ENCODE measurements at regions not wholly inside any gene's neighbourhood (a gene's known extent, or its start where the extent isn't known, plus 50 kb on each side); places are given as distances from the start of the nearest gene placed in this dataset.
"Not testable (repeated sequence)": the region's sequence is repeated elsewhere in the genome, so short reads cannot be mapped to it uniquely, and the experiment has no call there.

DNA sequence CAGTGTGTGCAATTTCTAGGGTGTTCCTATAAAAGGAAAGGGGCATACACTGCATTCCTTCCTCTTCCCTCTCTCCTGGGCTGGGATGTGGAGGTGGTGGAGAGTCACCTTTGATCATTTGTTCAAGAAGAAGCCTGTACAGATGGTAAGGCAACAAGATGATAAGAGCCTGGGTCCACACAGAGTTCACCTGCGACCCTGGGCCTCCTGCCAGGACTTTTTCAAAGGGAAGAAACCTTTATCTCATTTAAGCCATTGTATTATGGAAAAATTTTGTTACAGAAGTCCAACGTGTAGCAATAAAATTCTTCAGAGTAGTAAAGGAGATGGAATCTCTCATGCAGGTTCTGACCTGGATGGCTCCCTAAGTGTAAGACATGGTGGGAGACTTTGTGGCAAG, 189.1 kb downstream of the MIS18A start:
- no peak for DNase-seq

DNA sequence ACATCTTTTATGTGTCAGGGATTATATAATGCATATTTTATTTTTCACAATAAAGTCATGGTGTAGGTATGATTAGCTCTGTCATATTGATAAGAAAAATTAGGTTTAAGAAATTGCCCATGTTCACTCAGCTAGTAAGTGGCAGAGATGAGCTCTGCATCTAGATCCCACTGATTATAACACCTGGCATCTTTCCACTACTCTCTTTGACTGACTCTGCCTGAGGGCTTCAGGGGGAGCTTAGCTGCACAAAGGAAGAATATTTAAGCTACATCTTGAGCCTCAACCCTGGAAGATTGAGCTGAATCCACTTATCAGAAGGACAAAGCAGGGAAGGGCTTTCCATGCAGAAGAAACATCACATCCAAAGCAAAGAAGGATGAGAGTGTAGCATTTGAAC, 190.4 kb downstream of the MIS18A start:
- no peak for DNase-seq

DNA sequence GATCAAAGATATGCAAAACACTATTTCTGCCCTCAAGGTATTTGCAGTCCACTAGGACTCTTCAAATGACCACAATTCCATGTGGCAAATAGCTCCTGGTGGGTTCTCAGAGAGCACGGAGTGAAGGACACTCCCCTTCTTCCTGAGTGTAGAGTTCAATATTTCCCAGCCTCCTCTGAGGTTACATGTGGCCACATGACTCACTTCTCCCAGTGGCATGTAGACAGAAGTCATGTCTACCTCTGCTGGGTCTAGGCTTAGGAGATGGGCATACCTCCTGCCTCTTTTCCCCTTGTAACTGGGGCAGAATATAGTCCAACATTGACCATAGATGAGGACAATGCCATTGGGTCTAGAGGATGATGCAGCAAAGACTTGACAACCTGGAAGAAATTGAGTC, 191.4 kb downstream of the MIS18A start:
- no peak for DNase-seq

DNA sequence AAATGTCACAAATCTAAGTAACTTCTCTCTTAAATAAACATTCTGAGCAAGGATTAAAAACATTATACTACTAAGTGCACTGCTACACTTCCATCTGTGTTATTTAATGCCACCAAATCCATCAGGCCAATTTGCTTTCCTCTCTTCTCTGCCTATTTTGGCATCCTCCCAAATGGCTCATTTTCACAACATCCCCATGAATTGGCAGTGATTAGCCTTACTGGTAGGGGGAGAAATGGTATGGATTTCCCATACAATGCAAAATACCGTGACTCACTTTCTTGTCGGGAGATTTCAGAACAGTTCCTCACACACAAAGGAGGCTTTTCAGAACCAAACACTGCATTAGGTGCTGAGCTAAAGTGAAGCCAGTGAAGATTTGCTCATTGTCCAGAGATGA, 195.7 kb downstream of the MIS18A start:
- peak; percentile 86 for DNase-seq

DNA sequence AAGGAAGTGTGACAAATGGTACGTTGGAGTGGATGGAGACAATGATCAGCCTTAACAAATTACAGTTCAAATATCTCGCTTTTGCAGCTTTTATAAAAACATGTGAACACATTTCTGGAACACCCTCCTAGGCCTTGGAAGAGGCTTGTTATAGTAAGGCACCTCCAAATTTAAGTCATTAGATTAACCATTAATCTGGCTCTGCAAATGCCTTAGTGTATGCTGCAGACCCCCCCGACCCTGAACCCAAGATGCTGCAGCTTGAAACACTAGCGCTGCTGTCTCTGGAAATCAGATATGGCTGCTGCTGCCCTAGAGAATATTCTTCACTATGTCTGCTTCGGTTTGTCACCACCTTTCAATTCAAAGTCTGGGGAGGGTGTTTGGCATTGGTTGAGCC, 196.4 kb downstream of the MIS18A start:
- DNase-seq = no peak

DNA sequence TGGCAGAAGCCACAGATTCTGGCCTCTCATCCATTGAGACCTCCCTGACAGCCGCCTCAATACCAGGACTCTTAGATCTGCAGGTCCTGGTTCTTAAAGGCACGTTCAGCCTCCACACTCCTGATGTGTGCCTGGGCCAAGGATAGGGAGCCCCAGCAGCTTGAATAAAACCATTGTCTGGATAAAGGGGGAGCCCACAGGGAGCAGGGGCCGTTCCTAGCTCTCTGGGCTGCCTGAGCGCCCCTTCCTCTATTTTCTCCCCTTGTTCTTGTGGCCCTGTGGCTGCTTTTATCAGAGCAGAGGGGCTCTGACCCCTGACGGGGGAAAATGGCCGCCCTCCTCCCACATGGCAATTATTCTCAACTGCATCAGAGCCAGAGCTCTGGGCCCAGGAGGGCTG, 200.8 kb downstream of the HUNK start:
- no peak for DNase-seq

DNA sequence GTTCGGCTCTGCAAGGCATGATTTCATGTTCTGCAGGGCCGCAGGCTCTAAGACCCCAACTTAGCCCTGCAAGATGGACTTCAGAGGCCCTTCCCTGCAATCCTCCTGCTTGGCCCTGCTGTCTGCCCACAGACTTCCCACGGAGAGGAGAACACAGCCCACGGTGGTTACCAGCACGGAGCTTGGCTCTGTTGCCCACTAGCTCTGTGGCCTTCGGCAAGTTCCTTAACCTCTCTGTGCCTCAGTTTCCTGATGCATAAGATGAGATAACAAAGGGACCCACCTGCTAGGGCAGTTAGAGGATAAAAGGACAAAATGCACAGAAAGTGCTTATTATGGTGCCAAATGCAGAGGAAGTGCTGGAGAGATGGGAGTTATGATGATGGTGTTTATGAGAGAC, 200.4 kb downstream of the HUNK start:
- no peak for DNase-seq

DNA sequence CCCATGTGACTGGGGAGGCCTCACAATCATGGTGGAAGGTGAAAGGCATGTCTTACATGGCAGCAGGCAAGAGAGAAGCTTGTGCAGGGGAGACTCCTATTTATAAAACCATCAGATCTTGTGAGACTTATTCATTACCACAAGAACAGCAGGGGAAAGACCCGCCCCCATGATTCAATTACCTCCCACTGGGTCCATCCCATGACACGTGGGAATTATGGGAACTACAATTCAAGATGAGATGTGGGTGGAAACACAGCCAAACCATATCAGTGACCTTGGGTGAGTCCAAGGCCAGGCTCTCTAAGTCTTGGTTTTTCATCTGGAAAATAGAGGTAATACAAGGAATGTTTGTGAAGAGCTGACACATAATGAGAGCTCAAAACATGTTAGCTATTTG, 198.8 kb downstream of the HUNK start:
- DNase-seq = not testable (repeated sequence)

DNA sequence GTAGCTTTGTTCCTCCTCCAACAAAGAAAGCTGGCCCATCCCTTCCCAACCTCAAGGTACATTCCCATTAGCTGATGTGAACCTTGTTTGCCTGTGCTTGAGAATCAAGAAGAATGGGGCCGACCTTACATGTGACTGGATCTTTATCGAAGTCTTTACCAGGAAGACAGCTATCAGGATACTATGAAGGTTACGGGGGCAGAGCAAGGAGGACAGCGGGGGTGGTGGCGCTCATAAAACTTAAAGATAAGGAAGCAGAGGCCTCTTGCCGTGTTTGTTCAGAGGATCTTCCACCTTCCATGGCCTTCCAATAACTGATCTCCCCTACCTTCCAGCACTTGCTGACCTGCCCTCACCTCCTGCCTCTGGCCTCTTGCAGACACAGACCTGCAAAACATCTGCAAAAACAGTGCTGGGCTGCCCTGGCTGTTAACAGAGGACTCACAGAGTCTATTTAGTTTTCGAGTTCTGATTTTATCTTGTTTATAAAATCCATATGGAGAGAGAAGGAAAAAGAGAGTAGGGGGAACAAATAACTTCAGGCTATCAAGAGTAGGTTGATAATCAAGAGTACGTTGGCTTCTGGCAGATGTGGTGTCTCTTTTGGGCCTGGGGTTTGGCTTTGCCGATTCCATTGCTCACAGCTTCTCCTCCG, 198.0 kb downstream of the HUNK start:
- no peak for DNase-seq

DNA sequence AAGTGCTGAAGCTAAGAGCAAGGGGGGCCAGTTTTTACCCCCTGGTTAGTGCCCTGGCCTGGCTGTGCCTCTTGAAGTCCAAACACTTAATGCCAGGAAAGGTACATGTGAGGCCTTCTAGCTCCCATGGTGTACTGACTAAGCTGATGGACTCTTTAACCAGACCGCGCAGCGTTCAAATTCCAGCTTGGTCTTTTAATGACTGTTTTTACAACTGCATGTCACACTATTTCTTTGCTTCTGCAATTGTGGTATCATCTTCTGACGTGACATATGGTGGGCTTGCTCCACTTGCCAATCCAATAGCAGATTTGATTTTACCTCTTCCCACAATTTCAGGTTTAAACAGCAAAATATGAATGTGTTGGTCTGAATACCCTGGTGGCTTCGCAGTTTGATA, 197.3 kb downstream of the HUNK start:
- DNase-seq = no peak

DNA sequence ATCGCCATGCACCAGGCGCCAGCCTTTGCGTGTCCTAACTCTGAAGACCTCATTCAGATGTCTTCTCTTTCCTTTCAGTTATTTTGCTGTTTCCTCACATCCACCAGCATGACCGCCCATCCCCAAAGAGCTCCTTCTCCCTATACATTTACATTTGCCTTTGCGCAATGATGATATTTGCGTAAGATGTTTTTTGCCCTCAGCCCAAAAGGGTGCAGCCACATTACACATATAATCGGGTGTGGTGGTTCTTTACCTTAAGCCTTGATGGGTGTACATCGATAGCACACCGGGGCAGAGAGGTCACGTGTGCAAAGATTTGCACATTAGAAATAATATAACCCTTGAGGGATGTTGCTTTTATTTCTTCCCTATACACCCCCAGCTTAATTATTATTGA, 192.8 kb downstream of the HUNK start:
- no peak for DNase-seq

DNA sequence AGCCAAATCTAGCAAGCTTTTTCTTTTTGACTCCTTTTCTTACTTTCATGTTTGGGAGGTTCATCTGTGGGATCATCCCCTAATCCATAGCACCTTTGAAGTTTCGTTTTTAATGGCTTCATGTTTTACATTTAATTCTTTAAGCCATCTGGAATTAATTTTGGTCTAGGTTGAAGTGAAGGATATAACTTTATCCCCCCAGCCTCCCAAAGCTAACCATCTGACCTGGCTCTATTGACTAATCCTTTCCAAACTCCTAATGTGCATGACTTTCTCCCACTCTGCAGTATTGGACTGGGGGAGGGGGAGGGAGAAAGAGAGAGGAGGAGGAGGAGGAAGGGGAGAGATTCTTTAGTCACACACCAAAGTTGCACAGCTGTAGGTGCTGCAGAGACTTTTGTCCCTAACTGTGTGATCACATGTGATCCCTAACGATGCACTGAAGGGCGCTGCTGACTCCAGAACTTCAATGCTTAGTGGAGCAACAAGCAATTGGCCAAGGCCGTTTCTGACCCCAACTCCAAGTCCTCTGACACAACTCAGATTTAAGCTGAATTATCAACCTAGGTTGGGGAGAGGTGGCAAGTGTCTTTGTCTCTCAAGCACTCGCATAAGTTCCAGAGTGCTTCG, 191.6 kb downstream of the HUNK start:
- no peak for DNase-seq

DNA sequence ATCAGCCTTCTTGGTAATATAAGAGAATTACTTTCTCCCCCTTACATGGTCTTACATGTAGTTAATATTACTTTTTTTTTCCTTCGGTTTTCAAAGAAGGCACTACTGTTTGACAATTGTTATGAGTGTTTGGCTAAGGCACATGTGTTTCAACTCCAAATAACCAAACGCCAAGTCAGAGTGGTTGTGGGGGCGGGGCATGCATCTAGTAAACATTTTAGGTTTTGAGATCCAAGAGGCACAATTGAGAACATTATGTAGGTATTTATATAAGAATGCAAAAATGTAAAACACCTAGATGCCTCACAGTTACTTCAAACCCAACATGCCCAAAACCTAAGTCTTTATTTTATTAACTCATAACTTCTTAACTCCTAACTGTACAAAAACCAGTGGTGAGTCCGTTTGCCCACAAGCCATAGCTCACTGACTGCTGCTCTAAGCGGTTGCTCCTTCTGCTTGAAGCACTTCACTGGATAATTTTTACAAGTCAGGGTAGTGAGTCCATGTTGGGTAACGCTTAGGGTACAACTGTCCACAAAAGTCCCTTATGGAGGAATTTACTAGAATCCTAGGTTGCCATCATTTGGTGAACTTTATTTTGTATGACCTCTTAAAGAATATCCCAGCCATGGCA, 189.9 kb downstream of the HUNK start:
- DNase-seq = no peak

DNA sequence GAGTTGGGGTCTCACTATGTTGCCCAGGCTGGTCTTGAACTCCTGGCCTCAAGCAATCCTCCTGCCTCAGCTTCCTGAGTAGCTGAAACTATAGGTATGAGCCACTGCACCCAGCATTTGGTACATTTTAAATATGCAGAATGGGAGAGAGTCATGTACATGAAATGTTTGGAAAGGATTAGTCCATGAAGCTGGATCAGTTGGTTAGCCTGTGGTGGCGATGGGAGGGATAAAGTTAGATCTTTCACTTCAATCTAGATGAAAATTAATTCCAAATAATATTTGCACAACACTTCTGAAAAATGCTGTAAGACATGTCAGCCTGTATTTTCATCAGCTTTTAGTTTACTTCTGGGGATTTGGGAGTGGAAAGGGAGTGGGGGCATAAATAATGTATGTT, 188.9 kb downstream of the HUNK start:
- DNase-seq = no peak

DNA sequence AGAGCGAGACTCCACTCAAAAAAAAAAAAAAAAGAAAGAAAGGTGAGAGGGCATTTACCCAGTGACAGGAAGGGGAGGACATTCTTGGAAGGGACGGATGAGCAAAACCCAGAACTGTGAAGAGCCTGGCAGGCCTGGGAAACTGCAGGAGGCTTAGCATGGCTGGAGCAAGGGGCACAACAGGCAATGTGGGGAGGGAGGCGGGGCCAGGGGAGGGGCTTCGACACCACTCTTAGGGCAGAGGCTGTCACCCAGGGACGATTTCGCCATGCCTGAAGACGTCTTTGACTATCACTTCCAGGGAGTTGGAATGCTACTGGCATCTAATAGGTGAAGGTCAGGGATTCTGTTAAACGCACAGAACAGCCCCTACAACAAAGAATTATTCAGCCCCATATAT, 184.0 kb downstream of the HUNK start:
- DNase-seq = no peak

DNA sequence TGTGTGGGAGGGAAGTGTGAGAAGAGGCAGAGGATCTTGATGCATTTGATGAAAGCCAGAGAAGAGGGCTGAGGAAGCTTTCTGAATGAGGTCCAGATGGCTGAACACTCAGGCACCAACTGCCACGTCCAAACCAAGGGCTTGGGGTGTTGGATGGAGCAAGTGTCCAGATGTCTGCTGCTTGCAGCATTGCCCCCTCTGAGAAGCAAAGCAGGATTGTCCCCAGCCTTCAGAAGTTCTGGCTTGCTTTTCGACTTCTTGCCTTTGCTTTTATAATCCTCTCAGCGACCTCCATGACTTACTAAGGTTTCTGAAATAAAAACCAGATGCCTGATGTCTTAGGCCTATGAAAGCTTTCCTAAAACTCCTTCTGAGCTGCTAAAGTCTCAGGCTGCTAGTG, 182.5 kb downstream of the HUNK start:
- no peak for DNase-seq
